GM23338 (cell line): ENCODE measurements at regions not wholly inside any gene's neighbourhood (a gene's known extent, or its start where the extent isn't known, plus 50 kb on each side); places are given as distances from the start of the nearest gene placed in this dataset.

Source experiments
- CTCF ChIP-seq, 2 experiments: fragments of 200-600 bp in 1 of 2; sonication (generic) in 1 of 2; conservative IDR thresholded peaks; 2 replicates each; pipeline versions ENCODE4 v1.5.1 to v1.6.1; 2016 to 2017; ENCODE audit warnings: antibody characterized with exemption in 2 of 2, low read depth in 2 of 2, mild to moderate bottlenecking in 2 of 2, moderate library complexity in 1 of 2
- REST ChIP-seq: IDR thresholded peaks from one replicate; pipeline ENCODE4 v1.6.1; 2018; ENCODE audit warnings: antibody characterized with exemption; ENCODE audit not compliant: unreplicated experiment

GRCh38 chr4:145414226-145414625, 67.4 kb upstream of the SMAD1 start:
- TF ChIP-seq REST (no peak), CTCF (conservative IDR thresholded peaks at IDR 0.05; ENCODE audit: low read depth in 2 of 2) (no peak)
